ENCODE measurements at regions not wholly inside any gene's neighbourhood (a gene's known extent, or its start where the extent isn't known, plus 50 kb on each side); places are given as distances from the start of the nearest gene placed in this dataset.
A peak's percentile ranks its signal among the peaks of the same experiment; 100 is the strongest.

- Histone ChIP-seq H3K27ac (ENCODE audit: low read depth) (no peak overlapping the region), H3F3A (replicated peaks; ENCODE audit: low read depth) (no peaks in the 10 kb centered on the region), H3K4me1 (ENCODE audit: insufficient read depth) (no peaks in the 10 kb centered on the region), H3K4me3 (no peak overlapping the region), H3K79me2 (replicated peaks; ENCODE audit: insufficient read depth) (no peaks in the 10 kb centered on the region), H3K4me2 (no peak overlapping the region), H3K27me3 (ENCODE audit: insufficient read depth) (no peaks in the 10 kb centered on the region), H3K9me2 (ENCODE audit: insufficient read depth) (peaks cover 2% of the 10 kb centered on the region; the same call in 1 of the 2 replicates), H2AFZ (peak overlapping the region; percentile 23; the same call in 1 of the 2 replicates), H4K20me1 (replicated peaks; ENCODE audit: insufficient read depth) (no peaks in the 10 kb centered on the region), H3K36me3 (ENCODE audit: insufficient read depth) (no peaks in the 10 kb centered on the region)
- TF ChIP-seq CREB1 (CRISPR knock-in tag; IDR thresholded peaks at IDR 0.05; ENCODE audit: low read depth) (no peak), ZNF331 (CRISPR knock-in tag; IDR thresholded peaks at IDR 0.05; ENCODE audit: low read depth) (no peak), POLR2AphosphoS5 (IDR thresholded peaks at IDR 0.05; ENCODE audit: low read depth) (no peak), REST (IDR thresholded peaks at IDR 0.05; ENCODE audit: unreplicated experiment) (no peak), JUNB (IDR thresholded peaks at IDR 0.05; ENCODE audit: unreplicated experiment) (no peak), STAT1 (IDR thresholded peaks at IDR 0.05; ENCODE audit: unreplicated experiment) (no peak), EZH2 (IDR thresholded peaks at IDR 0.05; ENCODE audit: low read depth, unreplicated experiment) (no peak), ZNF114 (CRISPR knock-in tag; IDR thresholded peaks at IDR 0.05) (no peak), NANOG (IDR thresholded peaks at IDR 0.05; ENCODE audit: borderline replicate concordance) (no peak), EZH2phosphoT487 (IDR thresholded peaks at IDR 0.05; ENCODE audit: unreplicated experiment) (no peak), ZNF462 (CRISPR knock-in tag; IDR thresholded peaks at IDR 0.05) (no peak), ETS1 (IDR thresholded peaks at IDR 0.05) (no peak), CTCF (conservative IDR thresholded peaks at IDR 0.05; ENCODE audit: low read depth in 2 of 2) (no peak)
- H3K36me3 Mint-ChIP-seq (ENCODE audit: low read depth): no peaks in the 10 kb centered on the region
- H3K9me3 Mint-ChIP-seq: no peaks in the 10 kb centered on the region
- peaks cover 8% of the 10 kb centered on the region for H3K27me3 Mint-ChIP-seq (ENCODE audit: insufficient read depth, low read depth, poor library complexity)
- H3K4me3 Mint-ChIP-seq: no peak overlapping the region
- no peak overlapping the region for H3K27ac Mint-ChIP-seq
- no peak for ATAC-seq
- DNase-seq (ENCODE audit: low spot score): no peak
- H3K4me1 Mint-ChIP-seq: no peaks in the 10 kb centered on the region
Observed at GRCh38 chr6:20351534-20351933, 50.1 kb upstream of the E2F3 start.
